Smooth muscle cell (in vitro differentiated cells): ENCODE measurements at regions not wholly inside any gene's neighbourhood (a gene's known extent, or its start where the extent isn't known, plus 50 kb on each side); places are given as distances from the start of the nearest gene placed in this dataset.

ENCODE experiments used
- DNase-seq: peaks from one replicate; lab custom pipeline; 2025; ENCODE audit not compliant: unreplicated experiment; lab: John Stamatoyannopoulos, UW
- H2AFZ ChIP-seq: fragments of 200-600 bp; sonication (generic); 2 replicates; pipeline ENCODE4 v1.6.0; 2016; ENCODE audit warnings: antibody characterized with exemption, low read depth, mild to moderate bottlenecking
- H3F3A ChIP-seq: fragments of 200-600 bp; sonication (generic); 2 replicates; pipeline ENCODE4 v1.6.0; 2017; ENCODE audit warnings: antibody characterized with exemption, low read depth
- H3K27ac ChIP-seq: fragments of 200-600 bp; sonication (generic); 2 replicates; pipeline ENCODE4 v1.5.1; 2016; ENCODE audit warnings: low read depth, mild to moderate bottlenecking
- H3K27me3 ChIP-seq: fragments of 200-600 bp; sonication (generic); 2 replicates; pipeline ENCODE4 v1.6.1; 2016; ENCODE audit warnings: low read depth, mild to moderate bottlenecking
- H3K36me3 ChIP-seq: fragments of 200-600 bp; sonication (generic); 2 replicates; pipeline ENCODE4 v1.5.1; 2016; ENCODE audit warnings: low read depth
- H3K4me1 ChIP-seq: fragments of 200-600 bp; sonication (generic); 2 replicates; pipeline ENCODE4 v1.5.1; 2016; ENCODE audit warnings: low read depth
- H3K4me2 ChIP-seq: fragments of 200-600 bp; sonication (generic); 2 replicates; pipeline ENCODE4 v1.6.0; 2016; ENCODE audit warnings: mild to moderate bottlenecking
- H3K4me3 ChIP-seq: fragments of 200-600 bp; sonication (generic); 2 replicates; pipeline ENCODE4 v1.5.1; 2016; ENCODE audit warnings: mild to moderate bottlenecking
- H3K79me2 ChIP-seq: fragments of 200-600 bp; sonication (generic); 2 replicates; pipeline ENCODE4 v1.6.0; 2016; ENCODE audit warnings: low read depth, mild to moderate bottlenecking
- H3K9ac ChIP-seq: fragments of 200-600 bp; sonication (generic); 2 replicates; pipeline ENCODE4 v1.6.0; 2016; ENCODE audit warnings: low read depth
- H3K9me3 ChIP-seq: fragments of 200-600 bp; sonication (generic); replicated peaks from 2 replicates; pipeline ENCODE4 v1.5.1; 2016; ENCODE audit warnings: low read depth
- H4K20me1 ChIP-seq: fragments of 200-600 bp; sonication (generic); 2 replicates; pipeline ENCODE4 v1.6.0; 2016; ENCODE audit warnings: low read depth
- WGBS: methylation state at CpG from one replicate; pipeline ENCODE4 v1.1.7; 2016; ENCODE audit warnings: low lambda C conversion rate; 5-methylcytosine and 5-hydroxymethylcytosine counted together
- TF ChIP-seq, protein P1 (sequence below): fragments of 200-600 bp; sonication (generic); IDR thresholded peaks from 2 replicates; pipeline ENCODE4 v1.5.1; 2017; ENCODE audit warnings: borderline replicate concordance, mild to moderate bottlenecking, antibody characterized with exemption; ENCODE audit not compliant: insufficient read depth, poor library complexity, severe bottlenecking

DNA sequence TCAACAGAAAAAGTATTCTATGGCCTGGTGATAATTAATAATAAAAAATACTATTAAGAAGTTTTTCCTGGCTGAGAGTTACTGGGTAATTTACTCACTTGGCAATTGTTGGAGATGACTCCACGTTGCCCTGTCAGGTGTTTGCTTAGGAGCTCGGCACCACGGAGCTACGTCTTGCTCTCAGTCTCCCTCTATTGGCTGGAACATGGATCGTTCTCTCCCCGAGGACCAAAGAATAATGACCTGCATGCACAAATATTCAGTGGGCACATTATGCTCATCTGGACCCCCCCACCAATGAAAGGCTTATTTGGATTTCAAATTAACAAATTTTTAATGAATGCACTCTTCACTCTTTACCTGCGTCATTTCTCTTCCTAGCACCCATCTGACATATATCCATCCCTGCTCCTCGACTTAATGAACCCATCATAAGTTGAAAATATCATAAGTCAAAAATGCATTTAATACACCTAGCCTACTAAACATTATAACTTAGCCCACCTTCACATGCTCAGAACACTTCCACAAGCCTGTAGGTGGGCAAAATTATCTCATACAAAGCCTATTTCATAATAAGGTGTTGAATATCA lies 71.0 kb upstream of the CD83 start:
- DNase-seq, result no peak
- Histone ChIP-seq H3K9ac (no peak overlapping the region), H3F3A (no peaks in the 10 kb centered on the region), H3K27me3 (peaks cover 27% of the 10 kb centered on the region), H3K27ac (no peak overlapping the region), H3K36me3 (no peaks in the 10 kb centered on the region), H4K20me1 (no peaks in the 10 kb centered on the region), H3K4me3 (no peak overlapping the region), H2AFZ (no peak overlapping the region), H3K9me3 (no peaks in the 10 kb centered on the region), H3K79me2 (no peaks in the 10 kb centered on the region), H3K4me1 (no peaks in the 10 kb centered on the region), H3K4me2 (no peak overlapping the region)
- TF ChIP-seq, protein P1, sequence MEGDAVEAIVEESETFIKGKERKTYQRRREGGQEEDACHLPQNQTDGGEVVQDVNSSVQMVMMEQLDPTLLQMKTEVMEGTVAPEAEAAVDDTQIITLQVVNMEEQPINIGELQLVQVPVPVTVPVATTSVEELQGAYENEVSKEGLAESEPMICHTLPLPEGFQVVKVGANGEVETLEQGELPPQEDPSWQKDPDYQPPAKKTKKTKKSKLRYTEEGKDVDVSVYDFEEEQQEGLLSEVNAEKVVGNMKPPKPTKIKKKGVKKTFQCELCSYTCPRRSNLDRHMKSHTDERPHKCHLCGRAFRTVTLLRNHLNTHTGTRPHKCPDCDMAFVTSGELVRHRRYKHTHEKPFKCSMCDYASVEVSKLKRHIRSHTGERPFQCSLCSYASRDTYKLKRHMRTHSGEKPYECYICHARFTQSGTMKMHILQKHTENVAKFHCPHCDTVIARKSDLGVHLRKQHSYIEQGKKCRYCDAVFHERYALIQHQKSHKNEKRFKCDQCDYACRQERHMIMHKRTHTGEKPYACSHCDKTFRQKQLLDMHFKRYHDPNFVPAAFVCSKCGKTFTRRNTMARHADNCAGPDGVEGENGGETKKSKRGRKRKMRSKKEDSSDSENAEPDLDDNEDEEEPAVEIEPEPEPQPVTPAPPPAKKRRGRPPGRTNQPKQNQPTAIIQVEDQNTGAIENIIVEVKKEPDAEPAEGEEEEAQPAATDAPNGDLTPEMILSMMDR, result peak; percentile 61
- 19% methylated on average over 8 of the region's 8 CpGs for WGBS

DNA sequence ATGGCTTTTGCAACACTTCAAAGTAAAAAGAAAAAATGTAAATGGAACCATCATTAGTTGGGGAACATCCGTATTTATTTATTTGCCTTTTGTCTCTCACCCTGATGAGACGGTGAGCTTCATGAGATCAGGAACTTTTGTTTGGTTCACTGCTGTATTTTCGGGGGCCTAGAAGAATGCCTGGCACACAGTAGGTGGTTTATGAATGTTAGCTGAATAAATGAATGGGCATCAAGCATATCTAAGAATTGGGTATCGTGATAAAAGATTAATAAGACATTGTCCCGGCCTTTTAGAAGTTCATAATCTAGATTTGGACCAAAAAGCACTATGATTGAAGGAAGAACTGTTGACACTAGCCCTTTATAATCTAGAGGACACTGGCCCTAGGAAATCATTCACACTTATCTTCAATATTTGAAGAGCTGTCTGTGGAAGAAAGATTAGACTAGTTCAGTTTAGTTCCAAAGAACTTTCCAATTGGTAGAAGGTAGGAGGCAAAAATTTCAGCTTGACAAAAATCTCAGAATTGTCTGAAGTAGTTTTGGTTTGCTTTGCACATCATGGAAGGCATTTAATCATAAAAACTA lies 70.3 kb upstream of the CD83 start:
- H3K27ac ChIP-seq, result no peak overlapping the region
- H3K9me3 ChIP-seq, result no peaks in the 10 kb centered on the region
- no peaks in the 10 kb centered on the region for H3F3A ChIP-seq
- peaks cover 33% of the 10 kb centered on the region for H3K27me3 ChIP-seq
- WGBS, result 84% methylated on average over 5 of the region's 5 CpGs
- H2AFZ ChIP-seq, result no peak overlapping the region
- H3K9ac ChIP-seq, result no peak overlapping the region
- H3K4me3 ChIP-seq, result no peak overlapping the region
- H3K4me1 ChIP-seq, result no peaks in the 10 kb centered on the region
- H3K4me2 ChIP-seq, result no peak overlapping the region
- TF ChIP-seq, protein P1, result no peak
- no peak for DNase-seq
- no peaks in the 10 kb centered on the region for H3K36me3 ChIP-seq
- no peaks in the 10 kb centered on the region for H4K20me1 ChIP-seq
- H3K79me2 ChIP-seq, result no peaks in the 10 kb centered on the region

DNA sequence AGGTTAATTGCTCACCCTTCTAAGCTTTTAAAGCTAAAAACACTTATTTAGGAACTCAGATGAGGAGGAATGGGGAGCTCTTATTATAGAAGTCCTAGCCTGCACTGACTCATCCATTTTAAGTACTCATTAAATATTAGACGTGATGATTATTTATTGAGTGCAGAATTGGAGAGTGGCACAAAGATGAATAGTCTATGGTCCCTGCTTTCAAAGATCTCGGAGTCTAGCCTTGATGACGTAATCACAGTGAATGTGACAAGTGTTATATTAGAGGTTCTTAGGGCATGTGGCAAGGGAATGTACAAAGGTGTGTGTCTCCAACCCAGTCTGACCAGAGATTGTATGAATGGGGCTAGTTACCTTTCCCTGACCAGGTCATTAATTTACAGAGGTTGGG lies 68.7 kb upstream of the CD83 start:
- H3K9ac ChIP-seq, result no peak overlapping the region
- no peaks in the 10 kb centered on the region for H3K4me1 ChIP-seq
- peaks cover 33% of the 10 kb centered on the region for H3K27me3 ChIP-seq
- H3K4me2 ChIP-seq, result no peak overlapping the region
- 82% methylated on average over 3 of the region's 3 CpGs for WGBS
- no peaks in the 10 kb centered on the region for H3K36me3 ChIP-seq
- no peaks in the 10 kb centered on the region for H4K20me1 ChIP-seq
- no peak overlapping the region for H3K4me3 ChIP-seq
- H3K9me3 ChIP-seq, result no peaks in the 10 kb centered on the region
- no peaks in the 10 kb centered on the region for H3K79me2 ChIP-seq
- no peak overlapping the region for H3K27ac ChIP-seq
- DNase-seq, result no peak
- H2AFZ ChIP-seq, result no peak overlapping the region
- TF ChIP-seq, protein P1, result no peak
- H3F3A ChIP-seq, result no peaks in the 10 kb centered on the region

DNA sequence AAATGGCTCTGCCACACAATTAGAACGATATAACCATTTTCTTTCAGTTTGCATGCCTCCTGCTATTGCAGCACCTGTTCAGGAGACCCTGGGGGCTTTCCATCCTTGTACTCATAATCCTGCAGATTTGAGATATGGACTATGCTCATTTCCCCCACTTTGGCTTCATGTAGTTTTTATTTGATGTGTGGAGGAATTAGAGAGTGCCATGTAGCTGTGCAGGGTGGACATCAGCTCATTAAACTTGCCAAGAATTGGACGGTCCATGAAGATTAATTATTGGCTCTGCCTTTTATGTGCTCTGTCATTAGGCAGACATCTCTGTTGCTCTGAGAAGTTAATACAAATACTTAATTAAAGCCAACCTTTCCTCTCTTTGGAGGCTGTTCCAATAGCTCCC lies 66.2 kb upstream of the CD83 start:
- Histone ChIP-seq H3K9me3 (no peaks in the 10 kb centered on the region), H3K4me1 (no peaks in the 10 kb centered on the region), H3K4me3 (no peak overlapping the region), H3K36me3 (no peaks in the 10 kb centered on the region), H3K4me2 (no peak overlapping the region), H3K79me2 (no peaks in the 10 kb centered on the region), H4K20me1 (no peaks in the 10 kb centered on the region), H3F3A (no peaks in the 10 kb centered on the region), H3K27me3 (peaks cover 33% of the 10 kb centered on the region), H2AFZ (no peak overlapping the region), H3K27ac (no peak overlapping the region), H3K9ac (no peak overlapping the region)
- 89% methylated on average over 2 of the region's 2 CpGs for WGBS
- TF ChIP-seq, protein P1, result no peak
- DNase-seq, result no peak
